RWPE2 (cell line): ENCODE measurements at regions not wholly inside any gene's neighbourhood (a gene's known extent, or its start where the extent isn't known, plus 50 kb on each side); places are given as distances from the start of the nearest gene placed in this dataset.

Experiments used
- ATAC-seq: fragments of 200-7000 bp; cut with Tn5 transposase; 3 replicates; pipeline ENCODE4 v1.9.1; 2021; ENCODE audit warnings: low read depth
- DNase-seq: peaks from one replicate; pipeline ENCODE4 v3.0.0-alpha.2; 2020; ENCODE audit warnings: low spot score
- H3K27ac ChIP-seq: fragments of 450-650 bp; 2 replicates; pipeline ENCODE4 v1.5.1; 2017; ENCODE audit warnings: mild to moderate bottlenecking; ENCODE audit not compliant: poor library complexity, severe bottlenecking
- H3K27me3 ChIP-seq: fragments of 250-450 bp; sonication (Bioruptor Pico); 2 replicates; pipeline ENCODE4 v1.5.1; 2021; ENCODE audit warnings: mild to moderate bottlenecking, moderate library complexity; ENCODE audit not compliant: insufficient read depth, poor library complexity, severe bottlenecking
- H3K36me3 ChIP-seq: fragments of 250-450 bp; sonication (Bioruptor Pico); 2 replicates; pipeline ENCODE4 v1.5.1; 2020; ENCODE audit warnings: low read depth, mild to moderate bottlenecking, moderate library complexity
- H3K4me1 ChIP-seq: fragments of 250-450 bp; sonication (Bioruptor Pico); 2 replicates; pipeline ENCODE4 v1.5.1; 2021; ENCODE audit warnings: mild to moderate bottlenecking, moderate library complexity; ENCODE audit not compliant: insufficient read depth, poor library complexity, severe bottlenecking
- H3K4me3 ChIP-seq: fragments of 250-450 bp; sonication (Bioruptor Pico); 2 replicates; pipeline ENCODE4 v1.5.1; 2021; ENCODE audit warnings: mild to moderate bottlenecking, moderate library complexity; ENCODE audit not compliant: severe bottlenecking
- H3K9me3 ChIP-seq: fragments of 250-450 bp; sonication (Bioruptor Pico); 2 replicates; pipeline ENCODE4 v1.5.1; 2021; ENCODE audit warnings: mild to moderate bottlenecking, moderate library complexity; ENCODE audit not compliant: severe bottlenecking
- CTCF ChIP-seq: fragments of 450-650 bp; IDR thresholded peaks from one replicate; pipeline ENCODE4 v1.5.1; 2017; ENCODE audit warnings: mild to moderate bottlenecking, moderate library complexity; ENCODE audit not compliant: poor library complexity, severe bottlenecking

GRCh38 chr1:70916034-70916427 lies 131.6 kb downstream of the PTGER3 start:
- no peak for DNase-seq
- H3K4me3 ChIP-seq: no peak overlapping the region
- no peak for TF ChIP-seq CTCF
- no peak for ATAC-seq
- H3K27ac ChIP-seq: no peak overlapping the region
- H3K4me1 ChIP-seq: no peaks in the 10 kb centered on the region
- H3K27me3 ChIP-seq: no peaks in the 10 kb centered on the region
- no peaks in the 10 kb centered on the region for H3K9me3 ChIP-seq
- H3K36me3 ChIP-seq: no peaks in the 10 kb centered on the region

GRCh38 chr1:70919706-70920323 lies 127.8 kb downstream of the PTGER3 start:
- H3K4me1 ChIP-seq: no peaks in the 10 kb centered on the region
- ATAC-seq (no peak), DNase-seq (no peak)
- H3K27ac ChIP-seq: no peak overlapping the region
- no peaks in the 10 kb centered on the region for H3K36me3 ChIP-seq
- H3K27me3 ChIP-seq: no peaks in the 10 kb centered on the region
- no peak for TF ChIP-seq CTCF
- H3K4me3 ChIP-seq: no peak overlapping the region
- H3K9me3 ChIP-seq: peaks cover 5% of the 10 kb centered on the region
